Kidney tubule cell (primary cell): ENCODE measurements at regions not wholly inside any gene's neighbourhood (a gene's known extent, or its start where the extent isn't known, plus 50 kb on each side); places are given as distances from the start of the nearest gene placed in this dataset.

Experiments
- DNase-seq: peaks from one replicate; pipeline ENCODE4 v3.0.0-alpha.2; 2018; ENCODE audit warnings: low spot score

DNA sequence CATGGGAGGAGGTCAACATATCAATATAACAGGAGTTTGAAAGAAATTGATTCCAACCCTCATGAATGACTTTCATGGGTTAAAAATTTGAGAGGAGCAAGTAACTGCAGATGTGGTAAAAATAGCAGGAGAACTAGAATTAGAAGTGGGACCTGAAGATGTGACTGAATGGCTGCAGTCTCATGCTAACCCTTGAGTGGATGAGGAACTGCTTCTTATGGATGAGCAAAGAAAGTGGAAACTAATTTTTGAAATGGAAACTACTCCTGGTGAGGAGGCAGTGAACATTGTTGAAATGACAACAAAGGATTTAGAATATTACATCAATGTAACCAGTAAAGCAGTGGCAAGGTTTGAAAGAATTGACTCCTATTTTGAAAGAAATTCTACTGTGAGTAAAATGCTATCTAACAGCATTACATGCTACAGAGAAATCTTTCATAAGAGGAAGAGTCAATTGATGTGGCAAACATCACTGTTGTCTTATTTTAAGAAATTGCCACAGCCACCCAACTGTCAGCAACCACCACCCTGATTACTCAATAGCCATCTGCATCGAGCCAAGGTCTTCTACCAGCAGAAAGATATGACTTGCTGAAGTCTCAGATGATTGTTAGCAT is 1683.2 kb downstream of the MAT2B start:
- no peak for DNase-seq

DNA sequence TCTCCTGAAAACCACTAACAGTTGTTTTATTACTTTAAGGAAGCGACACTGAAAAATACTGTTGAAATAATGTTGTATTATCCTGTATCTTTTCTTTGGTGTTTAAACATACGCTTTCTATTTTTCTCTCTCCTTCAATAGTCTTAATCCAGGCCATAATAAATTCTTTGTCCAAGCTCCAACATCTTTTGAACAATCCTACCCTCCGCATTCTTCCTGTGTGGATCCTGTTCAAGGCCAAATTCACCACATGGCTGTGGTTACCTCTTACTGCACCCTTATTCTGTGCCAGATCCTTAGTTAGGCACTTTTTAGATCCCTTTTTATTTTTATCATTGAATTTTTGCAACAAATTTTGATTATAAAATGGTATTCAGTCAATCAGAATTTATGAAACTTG is 1691.5 kb downstream of the MAT2B start:
- DNase-seq: no peak

DNA sequence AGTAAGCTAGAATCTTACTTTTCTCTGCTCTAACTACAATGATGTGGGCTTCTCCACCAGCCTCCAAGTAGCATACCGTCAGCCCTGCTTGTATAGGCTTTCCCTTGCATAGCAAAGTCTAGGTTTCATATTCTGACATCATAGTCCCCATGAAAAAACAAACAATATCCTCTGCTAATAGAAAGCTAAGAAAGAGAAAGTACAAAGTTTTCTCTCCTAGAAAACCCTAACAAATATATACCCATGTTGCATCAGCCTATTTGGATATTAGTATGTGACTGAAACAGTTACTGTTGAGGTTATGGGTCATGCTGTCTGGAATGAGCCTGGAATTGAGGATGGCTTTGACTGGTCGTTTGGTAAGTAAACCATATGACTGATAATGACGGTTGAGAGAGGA is 1696.0 kb downstream of the MAT2B start:
- DNase-seq: no peak

DNA sequence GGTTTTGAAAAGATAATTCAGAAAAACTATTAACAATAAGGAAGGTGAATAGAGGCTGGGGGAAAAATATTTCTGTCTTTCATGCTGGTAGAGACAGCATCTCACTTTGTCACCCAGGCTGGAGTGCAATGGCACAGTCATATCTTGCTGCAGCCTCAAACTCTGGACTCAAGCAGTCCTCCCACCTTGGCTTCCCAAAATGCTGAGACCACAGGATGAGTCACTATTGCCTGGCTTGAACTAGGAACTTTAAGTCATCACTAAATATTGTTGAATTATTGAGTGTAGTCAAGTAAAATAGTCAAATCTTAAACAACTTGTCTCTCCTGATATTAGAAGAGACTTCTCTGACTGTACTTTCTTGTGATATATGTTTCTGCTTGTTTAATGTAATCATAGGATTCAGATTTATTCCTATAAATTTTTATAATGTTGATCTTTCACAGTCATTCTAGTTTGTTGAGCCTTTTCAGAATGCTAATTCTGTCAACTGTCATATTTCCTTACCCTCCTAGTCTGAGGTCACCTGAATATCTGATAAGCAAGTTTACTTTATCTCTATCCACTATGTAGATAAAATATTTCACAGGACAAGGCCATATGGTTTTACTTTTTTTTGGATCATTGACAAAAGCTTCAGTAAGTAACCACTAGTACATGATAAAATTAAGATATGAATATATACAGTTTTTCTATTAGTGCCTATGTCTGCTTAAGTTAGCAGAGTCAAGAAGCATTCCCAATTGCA is 1696.5 kb downstream of the MAT2B start:
- peak; percentile 10 for DNase-seq

DNA sequence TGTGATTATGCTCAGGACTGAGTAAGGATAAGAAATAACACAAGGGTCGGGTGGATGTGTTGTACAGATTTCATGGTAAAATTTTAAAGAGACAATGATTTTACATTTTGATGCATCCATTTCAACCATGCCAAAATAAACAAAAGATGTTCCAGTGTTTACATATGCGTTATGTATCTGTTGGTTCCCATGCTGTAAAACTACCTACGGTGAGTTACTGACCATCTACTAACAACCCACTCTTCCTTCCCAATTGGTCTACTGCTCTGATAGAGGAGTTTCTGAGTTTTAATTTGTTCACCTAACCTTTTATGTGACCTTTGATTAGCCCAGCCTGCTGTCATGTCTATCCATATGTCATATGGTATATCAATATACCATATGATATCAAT is 1697.1 kb downstream of the MAT2B start:
- no peak for DNase-seq

DNA sequence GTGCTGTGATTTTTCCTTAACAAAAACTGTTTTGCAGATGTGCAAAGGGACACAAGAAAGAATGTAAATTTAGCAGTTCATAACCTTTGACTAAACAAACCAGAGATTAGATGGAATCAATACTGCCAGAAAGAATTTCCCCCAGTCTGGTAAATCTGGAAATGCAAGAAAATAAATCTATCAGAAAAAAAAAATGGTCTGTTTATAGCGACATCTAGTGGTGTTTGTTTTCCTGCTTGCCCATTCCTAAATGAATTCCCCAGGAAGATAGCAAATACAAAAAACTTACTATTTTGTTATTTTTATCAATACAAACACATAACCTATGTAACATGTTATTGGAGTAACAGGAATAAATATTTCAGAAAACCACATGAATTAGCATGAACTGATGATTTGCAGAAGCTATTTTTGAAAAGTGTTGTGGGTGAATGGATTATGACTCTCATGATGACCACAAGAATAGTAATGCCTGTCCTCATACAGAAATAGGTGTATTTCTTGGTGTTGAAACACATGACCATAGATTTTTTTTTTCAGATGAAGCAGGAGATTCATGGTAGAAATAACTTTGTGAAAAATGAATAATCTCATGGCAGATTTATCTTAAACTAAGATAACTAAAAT is 1703.8 kb downstream of the MAT2B start:
- peak; percentile 30 for DNase-seq

GRCh38 chr5:165224366-165225045 is 1719.1 kb downstream of the MAT2B start:
- no peak for DNase-seq

- no peak for DNase-seq
These were observed 1722.1 kb downstream of the MAT2B start for GRCh38 chr5:165227515-165227914.

DNA sequence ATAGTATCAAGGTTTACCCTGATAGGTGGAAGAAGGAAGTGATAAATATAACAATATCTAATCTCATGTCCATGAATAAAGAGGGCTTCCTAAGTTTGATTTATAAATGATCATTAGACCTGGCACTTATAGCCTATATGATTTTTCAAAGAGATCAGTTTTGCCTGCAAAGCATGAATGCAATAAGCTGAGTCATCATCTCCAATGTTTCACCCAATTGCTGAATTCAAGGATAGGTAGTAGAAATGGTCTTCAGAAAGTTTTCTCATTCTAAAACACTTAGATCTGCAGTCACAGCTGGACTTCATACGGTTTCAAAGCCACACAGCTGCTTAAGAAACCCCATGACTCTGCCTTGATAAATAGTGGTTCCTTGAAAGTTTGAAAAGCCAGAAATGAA is 1722.8 kb downstream of the MAT2B start:
- DNase-seq: no peak

- no peak for DNase-seq
These were observed 1726.5 kb downstream of the MAT2B start for GRCh38 chr5:165231821-165232508.

DNA sequence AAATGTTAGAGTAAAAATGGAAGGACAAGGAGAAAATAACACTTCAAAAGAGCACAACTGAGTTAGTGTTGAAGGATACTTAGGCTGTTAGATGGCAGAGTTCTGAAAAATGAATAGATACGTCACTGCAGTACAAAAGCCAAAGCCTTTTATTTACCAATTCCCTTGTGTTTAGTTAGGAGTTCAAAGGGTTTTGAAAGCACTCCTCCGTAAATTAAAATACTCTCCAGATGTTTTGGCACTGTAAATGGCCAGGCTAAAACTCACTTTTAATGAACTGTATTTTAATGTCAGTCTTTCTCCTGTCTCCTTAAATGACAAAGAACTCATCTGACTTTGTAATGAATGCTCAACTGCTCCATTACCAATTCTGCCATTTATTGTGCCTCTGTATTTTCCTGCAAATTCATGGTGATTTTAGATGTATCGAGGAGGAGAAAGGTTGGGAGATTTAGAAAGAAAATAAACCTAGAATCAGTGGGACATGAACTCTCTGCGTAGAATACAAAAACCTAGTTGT is 1727.2 kb downstream of the MAT2B start:
- DNase-seq: no peak

DNA sequence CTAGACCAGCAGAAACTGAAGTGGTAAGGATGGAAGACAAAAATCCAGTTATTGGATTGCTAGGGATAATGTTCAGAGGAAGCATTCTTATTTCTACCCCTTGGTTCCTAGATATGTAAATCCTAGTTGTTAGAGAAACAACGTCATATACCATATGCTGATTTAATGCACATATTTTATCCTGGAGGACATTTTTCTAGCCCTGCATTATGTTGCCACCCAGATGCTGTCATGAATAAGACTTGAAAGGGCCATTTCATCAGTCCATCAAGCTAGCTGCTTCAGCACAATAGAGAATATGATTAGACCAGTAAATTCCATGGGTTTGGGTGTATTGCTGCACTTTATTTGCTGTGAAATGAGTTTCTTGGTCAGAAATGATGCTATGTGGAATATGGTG is 1736.4 kb downstream of the MAT2B start:
- DNase-seq: no peak

GRCh38 chr5:165242646-165243045 is 1737.2 kb downstream of the MAT2B start:
- peak; percentile 3 for DNase-seq

DNA sequence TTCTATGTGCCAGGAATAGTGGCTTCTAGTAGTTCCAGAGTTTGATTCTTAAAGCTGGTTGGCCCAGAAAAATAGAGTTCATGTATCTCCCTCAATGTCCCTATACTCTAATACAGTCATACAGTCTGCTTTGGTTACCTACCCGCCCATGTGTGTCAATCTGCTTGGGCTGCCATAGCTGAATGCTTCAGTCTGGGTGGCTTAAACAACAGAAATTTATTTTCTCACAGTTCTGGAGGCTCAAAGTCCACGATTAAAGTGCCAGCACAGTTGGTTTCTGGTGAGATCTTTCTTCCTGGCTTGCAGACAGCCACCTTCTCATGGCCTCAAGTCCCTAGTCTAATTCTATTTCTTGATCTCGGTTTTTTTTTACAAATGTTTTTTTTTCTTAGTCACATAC is 1739.0 kb downstream of the MAT2B start:
- peak; percentile 2 for DNase-seq

- no peak for DNase-seq
These were observed 1752.9 kb downstream of the MAT2B start for GRCh38 chr5:165258197-165258771.

GRCh38 chr5:165260426-165260825 is 1755.0 kb downstream of the MAT2B start:
- no peak for DNase-seq

DNA sequence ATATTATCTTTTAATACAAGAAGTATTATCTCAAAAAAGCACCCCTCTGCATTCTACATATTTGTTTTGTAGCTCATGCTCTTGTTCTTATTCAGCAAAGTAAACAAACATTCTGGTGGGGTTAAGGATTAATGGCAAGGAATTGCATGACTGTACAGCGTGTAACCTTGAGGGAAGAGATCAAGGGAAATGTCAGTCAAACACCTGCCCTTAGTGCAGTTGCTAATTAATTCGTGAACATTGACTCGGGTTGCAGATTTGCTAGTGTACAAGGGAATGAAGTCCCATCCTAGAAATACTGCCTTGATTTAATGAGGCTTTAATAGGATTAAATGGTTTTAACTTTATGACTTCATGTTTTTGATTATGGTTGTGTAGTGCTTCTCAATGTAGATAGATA is 1758.1 kb downstream of the MAT2B start:
- peak; percentile 48 for DNase-seq

DNA sequence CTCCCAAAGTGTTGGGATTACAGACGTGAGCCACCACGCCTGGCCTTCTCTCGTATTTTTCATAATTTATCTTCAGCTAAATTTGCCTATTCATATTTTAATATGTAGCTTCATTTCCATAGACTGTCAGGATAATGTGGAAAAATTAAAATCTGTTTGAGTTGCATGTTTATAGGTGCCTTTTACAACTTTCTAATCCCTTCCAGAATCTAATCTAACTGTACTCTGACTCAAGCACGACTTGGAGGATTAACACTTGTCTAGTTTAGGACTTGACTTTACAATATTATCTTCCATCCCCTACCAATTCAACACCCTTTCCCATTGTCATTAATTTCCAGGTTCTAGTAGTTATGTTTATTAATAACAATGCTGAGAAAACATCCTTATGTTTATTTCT is 1761.5 kb downstream of the MAT2B start:
- no peak for DNase-seq

GRCh38 chr5:165272436-165272835 is 1767.0 kb downstream of the MAT2B start:
- DNase-seq: no peak

GRCh38 chr5:165277661-165278060 is 1772.2 kb downstream of the MAT2B start:
- DNase-seq: no peak

- no peak for DNase-seq
These were observed 1777.1 kb downstream of the MAT2B start for GRCh38 chr5:165282491-165282890.

- DNase-seq: no peak
These were observed 1781.3 kb downstream of the MAT2B start for GRCh38 chr5:165286692-165287091.
